OCI-LY1 (cell line): ENCODE measurements at regions not wholly inside any gene's neighbourhood (a gene's known extent, or its start where the extent isn't known, plus 50 kb on each side); places are given as distances from the start of the nearest gene placed in this dataset.

ENCODE experiments used
- H2AFZ ChIP-seq: fragments of 200-600 bp; sonication (generic), shearing (Covaris generic); 2 replicates; pipeline ENCODE4 v1.6.0; 2014; ENCODE audit warnings: antibody characterized with exemption, mild to moderate bottlenecking, low read length
- H3F3A ChIP-seq: fragments of 200-600 bp; sonication (generic), shearing (Covaris generic); 2 replicates; pipeline ENCODE4 v1.6.0; 2014; ENCODE audit warnings: mild to moderate bottlenecking, antibody characterized with exemption, low read length, moderate library complexity; ENCODE audit not compliant: insufficient read depth
- H3K27ac ChIP-seq: fragments of 200-600 bp; sonication (generic); 2 replicates; pipeline ENCODE4 v1.5.1; 2014; ENCODE audit warnings: low read length, mixed run types, mild to moderate bottlenecking, low read depth; ENCODE audit not compliant: poor library complexity, severe bottlenecking
- H3K27me3 ChIP-seq: fragments of 200-600 bp; sonication (generic); 2 replicates; pipeline ENCODE4 v1.6.0; 2014; ENCODE audit warnings: antibody characterized with exemption, mild to moderate bottlenecking, low read length, moderate library complexity; ENCODE audit not compliant: insufficient read depth
- H3K36me3 ChIP-seq: fragments of 200-600 bp; sonication (generic); 2 replicates; pipeline ENCODE4 v1.6.1; 2014; ENCODE audit warnings: mild to moderate bottlenecking, antibody characterized with exemption, low read length, moderate library complexity, mixed read lengths; ENCODE audit not compliant: insufficient read depth
- H3K4me1 ChIP-seq: fragments of 200-600 bp; sonication (generic); 2 replicates; pipeline ENCODE4 v1.5.1; 2014; ENCODE audit warnings: mild to moderate bottlenecking, low read length, moderate library complexity; ENCODE audit not compliant: insufficient read depth, severe bottlenecking
- H3K4me2 ChIP-seq: fragments of 200-600 bp; sonication (generic), shearing (Covaris generic); 2 replicates; pipeline ENCODE4 v1.6.1; 2014; ENCODE audit warnings: low read length
- H3K4me3 ChIP-seq: fragments of 200-600 bp; sonication (generic); 2 replicates; pipeline ENCODE4 v1.5.1; 2014; ENCODE audit warnings: low read length, low read depth, mild to moderate bottlenecking, mixed read lengths; ENCODE audit not compliant: poor library complexity, severe bottlenecking
- H3K79me2 ChIP-seq: fragments of 200-600 bp; shearing (Covaris generic); 2 replicates; pipeline ENCODE4 v1.6.1; 2016; ENCODE audit warnings: mixed run types, low read length, mixed read lengths; ENCODE audit not compliant: insufficient read depth
- H3K9ac ChIP-seq: fragments of 200-600 bp; sonication (generic), shearing (Covaris generic); 2 replicates; pipeline ENCODE4 v1.6.1; 2014; ENCODE audit warnings: mild to moderate bottlenecking, low read length, mixed read lengths
- H3K9me2 ChIP-seq: fragments of 200-600 bp; sonication (generic), shearing (Covaris generic); 2 replicates; pipeline ENCODE4 v1.6.1; 2014; ENCODE audit warnings: low read depth, mild to moderate bottlenecking, low read length, mixed read lengths
- H3K9me3 ChIP-seq: fragments of 200-600 bp; shearing (Covaris generic); 2 replicates; pipeline ENCODE4 v1.6.1; 2014; ENCODE audit warnings: low read length, mixed read lengths
- H4K20me1 ChIP-seq: fragments of 200-600 bp; sonication (generic), shearing (Covaris generic); 2 replicates; pipeline ENCODE4 v1.6.0; 2016; ENCODE audit warnings: mild to moderate bottlenecking, low read length; ENCODE audit not compliant: insufficient read depth
- EZH2 ChIP-seq: fragments of 200-600 bp; sonication (generic), shearing (Covaris generic); IDR thresholded peaks from 2 replicates; pipeline ENCODE4 v1.8.0; 2017; ENCODE audit warnings: borderline replicate concordance, mixed run types, mild to moderate bottlenecking, antibody characterized with exemption, low read length, moderate library complexity, mixed read lengths
- TF ChIP-seq, protein P1 (sequence below): fragments of 200-600 bp; sonication (generic), shearing (Covaris generic); IDR thresholded peaks from 2 replicates; pipeline ENCODE4 v1.5.1; 2017; ENCODE audit warnings: mild to moderate bottlenecking, antibody characterized with exemption, low read length, moderate library complexity, mixed read lengths

DNA sequence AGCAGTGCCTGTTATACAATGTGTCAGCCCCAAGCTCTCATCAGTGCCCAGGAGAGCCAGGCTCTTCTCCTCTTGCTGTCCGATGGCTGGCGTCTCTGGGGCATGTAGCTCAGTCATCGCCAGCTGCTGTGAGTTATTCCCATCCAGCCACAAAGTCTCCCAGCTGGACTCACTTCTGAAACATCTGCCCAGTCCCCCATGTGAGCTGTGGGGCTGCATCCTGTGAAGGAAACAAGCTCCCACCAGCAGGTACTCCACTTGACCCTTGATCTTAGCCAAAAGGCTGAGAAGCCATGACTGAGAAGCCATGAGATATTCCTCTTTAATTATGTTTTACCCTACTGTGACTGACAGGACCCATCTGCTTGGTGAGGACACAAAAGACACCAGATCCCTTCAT, 212.7 kb upstream of the IGFBP3 start:
- H3K36me3 ChIP-seq: no peaks in the 10 kb centered on the region
- H3K4me1 ChIP-seq: no peaks in the 10 kb centered on the region
- H3F3A ChIP-seq: no peaks in the 10 kb centered on the region
- no peaks in the 10 kb centered on the region for H3K9me2 ChIP-seq
- no peaks in the 10 kb centered on the region for H4K20me1 ChIP-seq
- H3K27me3 ChIP-seq: no peaks in the 10 kb centered on the region
- H3K27ac ChIP-seq: no peak overlapping the region
- H3K9ac ChIP-seq: no peak overlapping the region
- no peaks in the 10 kb centered on the region for H3K9me3 ChIP-seq
- H3K4me3 ChIP-seq: no peak overlapping the region
- H3K4me2 ChIP-seq: no peak overlapping the region
- TF ChIP-seq, protein P1, sequence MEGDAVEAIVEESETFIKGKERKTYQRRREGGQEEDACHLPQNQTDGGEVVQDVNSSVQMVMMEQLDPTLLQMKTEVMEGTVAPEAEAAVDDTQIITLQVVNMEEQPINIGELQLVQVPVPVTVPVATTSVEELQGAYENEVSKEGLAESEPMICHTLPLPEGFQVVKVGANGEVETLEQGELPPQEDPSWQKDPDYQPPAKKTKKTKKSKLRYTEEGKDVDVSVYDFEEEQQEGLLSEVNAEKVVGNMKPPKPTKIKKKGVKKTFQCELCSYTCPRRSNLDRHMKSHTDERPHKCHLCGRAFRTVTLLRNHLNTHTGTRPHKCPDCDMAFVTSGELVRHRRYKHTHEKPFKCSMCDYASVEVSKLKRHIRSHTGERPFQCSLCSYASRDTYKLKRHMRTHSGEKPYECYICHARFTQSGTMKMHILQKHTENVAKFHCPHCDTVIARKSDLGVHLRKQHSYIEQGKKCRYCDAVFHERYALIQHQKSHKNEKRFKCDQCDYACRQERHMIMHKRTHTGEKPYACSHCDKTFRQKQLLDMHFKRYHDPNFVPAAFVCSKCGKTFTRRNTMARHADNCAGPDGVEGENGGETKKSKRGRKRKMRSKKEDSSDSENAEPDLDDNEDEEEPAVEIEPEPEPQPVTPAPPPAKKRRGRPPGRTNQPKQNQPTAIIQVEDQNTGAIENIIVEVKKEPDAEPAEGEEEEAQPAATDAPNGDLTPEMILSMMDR: no peak
- no peak for TF ChIP-seq EZH2
- H2AFZ ChIP-seq: no peak overlapping the region
- no peaks in the 10 kb centered on the region for H3K79me2 ChIP-seq

DNA sequence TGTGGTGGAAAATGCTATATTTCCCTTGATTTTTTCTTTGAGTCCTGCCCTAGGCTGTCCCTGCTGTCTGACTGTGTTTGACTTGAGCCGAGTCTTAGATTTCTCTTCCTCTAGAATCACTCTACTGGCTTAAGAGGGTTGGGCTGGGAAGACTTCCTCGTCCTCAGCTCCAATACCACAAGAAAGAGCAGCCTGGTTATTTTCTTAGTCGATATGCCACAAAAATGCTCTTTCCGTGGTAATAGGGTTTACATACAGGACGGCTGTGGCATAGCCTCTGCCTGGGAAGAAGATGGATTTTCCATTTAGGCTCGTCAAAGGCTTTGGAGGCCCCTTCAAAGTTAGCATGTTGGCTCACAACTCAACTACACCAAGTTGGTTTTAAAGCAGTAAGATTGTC, 212.0 kb upstream of the IGFBP3 start:
- no peaks in the 10 kb centered on the region for H3K27me3 ChIP-seq
- H2AFZ ChIP-seq: no peak overlapping the region

DNA sequence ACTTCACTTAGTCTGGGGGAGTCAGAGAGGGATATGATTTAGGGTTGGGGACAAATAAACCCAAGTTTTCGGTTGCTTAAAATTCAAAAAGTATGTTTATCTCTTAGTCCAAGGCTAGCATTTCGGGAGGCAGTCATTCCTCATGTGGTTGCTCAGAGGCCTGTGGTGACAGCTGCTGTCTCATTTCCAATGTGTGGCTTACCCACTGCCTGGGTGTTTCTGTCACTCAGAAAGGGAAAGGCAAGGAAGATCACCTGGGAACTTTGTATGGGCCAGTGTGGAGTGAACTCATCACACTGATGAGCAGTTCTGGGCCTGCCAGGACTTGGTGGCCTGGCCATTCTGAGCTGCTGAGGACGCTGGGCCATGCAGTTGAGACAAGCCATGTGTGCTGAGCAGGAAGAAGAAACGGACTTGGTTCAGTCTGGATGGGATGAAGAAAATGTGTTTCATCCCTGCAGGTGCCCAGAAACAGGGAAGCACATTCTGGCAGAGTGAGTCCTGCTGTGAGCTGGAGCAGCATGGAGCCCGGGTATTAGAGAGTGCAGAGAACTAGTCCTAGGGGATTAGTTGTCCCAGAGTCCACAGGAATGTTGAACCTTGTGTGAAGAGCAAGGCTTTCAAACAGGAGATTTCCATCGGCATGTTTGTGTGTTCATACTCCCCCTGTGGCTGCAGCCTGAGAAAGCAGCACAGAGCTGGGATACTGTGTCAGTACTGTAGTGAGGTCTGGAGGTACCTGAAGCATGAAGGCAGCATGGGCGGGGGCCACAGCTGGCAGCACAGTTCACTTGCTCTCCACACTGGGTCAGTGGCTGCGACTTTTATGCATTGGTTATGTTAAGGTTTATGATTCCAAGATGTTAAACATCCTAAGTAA, 211.1 kb upstream of the IGFBP3 start:
- Histone ChIP-seq H4K20me1 (no peaks in the 10 kb centered on the region), H3K4me1 (no peaks in the 10 kb centered on the region), H3K9me2 (no peaks in the 10 kb centered on the region), H3K4me3 (no peak overlapping the region), H2AFZ (no peak overlapping the region), H3K4me2 (no peak overlapping the region), H3K36me3 (no peaks in the 10 kb centered on the region), H3K9me3 (no peaks in the 10 kb centered on the region), H3K79me2 (no peaks in the 10 kb centered on the region), H3K27me3 (no peaks in the 10 kb centered on the region), H3K27ac (no peak overlapping the region), H3F3A (no peaks in the 10 kb centered on the region), H3K9ac (no peak overlapping the region)
- TF ChIP-seq EZH2: no peak
- TF ChIP-seq, protein P1: no peak

More for the DNA sequence above, 212.0 kb upstream of the IGFBP3 start:
- Histone ChIP-seq H3F3A (no peaks in the 10 kb centered on the region), H4K20me1 (no peaks in the 10 kb centered on the region), H3K9me2 (no peaks in the 10 kb centered on the region), H3K27ac (no peak overlapping the region), H3K4me3 (no peak overlapping the region), H3K9ac (no peak overlapping the region), H3K79me2 (no peaks in the 10 kb centered on the region), H3K4me1 (no peaks in the 10 kb centered on the region), H3K9me3 (no peaks in the 10 kb centered on the region), H3K4me2 (no peak overlapping the region), H3K36me3 (no peaks in the 10 kb centered on the region)
- TF ChIP-seq, protein P1: no peak
- TF ChIP-seq EZH2: no peak
